ENCODE measurements at regions not wholly inside any gene's neighbourhood (a gene's known extent, or its start where the extent isn't known, plus 50 kb on each side); places are given as distances from the start of the nearest gene placed in this dataset.
"Not testable (repeated sequence)": the region's sequence is repeated elsewhere in the genome, so short reads cannot be mapped to it uniquely, and the experiment has no call there.

DNA sequence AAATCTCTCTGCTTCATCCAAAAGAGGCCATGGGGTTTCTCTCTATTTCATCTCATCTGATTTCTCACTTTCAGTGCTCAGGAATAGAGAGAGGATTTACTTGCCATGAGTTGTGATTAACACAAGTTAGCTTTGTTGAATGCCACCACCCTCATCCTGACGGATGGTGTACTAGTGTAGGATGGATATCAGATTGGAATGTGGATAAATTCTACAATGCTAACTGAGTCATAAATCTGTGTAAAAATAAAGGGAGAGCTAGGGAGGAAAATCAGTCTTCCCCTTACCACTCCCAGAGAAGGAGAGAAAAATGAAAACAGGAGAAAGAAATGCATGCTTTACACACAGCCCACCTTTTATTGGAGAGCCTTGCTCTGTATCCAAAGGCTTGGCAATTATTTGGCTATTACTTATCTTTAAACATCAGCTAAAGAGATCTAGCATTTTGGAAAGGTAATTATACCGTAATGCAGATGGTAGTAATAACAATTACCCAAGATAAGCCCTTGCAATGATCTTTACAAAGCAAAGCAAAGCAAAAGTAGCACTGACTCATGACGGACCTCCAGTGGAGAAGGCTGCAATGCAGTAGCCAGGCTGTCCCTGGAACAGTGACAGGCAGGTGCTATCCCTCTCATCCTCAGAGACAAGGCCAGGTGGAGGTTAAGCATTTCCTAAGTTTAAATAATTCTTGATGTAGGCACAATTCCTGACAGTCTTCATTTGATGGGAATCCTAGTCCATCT is 306.3 kb upstream of the PPARGC1A start:
- no peak for DNase-seq

DNA sequence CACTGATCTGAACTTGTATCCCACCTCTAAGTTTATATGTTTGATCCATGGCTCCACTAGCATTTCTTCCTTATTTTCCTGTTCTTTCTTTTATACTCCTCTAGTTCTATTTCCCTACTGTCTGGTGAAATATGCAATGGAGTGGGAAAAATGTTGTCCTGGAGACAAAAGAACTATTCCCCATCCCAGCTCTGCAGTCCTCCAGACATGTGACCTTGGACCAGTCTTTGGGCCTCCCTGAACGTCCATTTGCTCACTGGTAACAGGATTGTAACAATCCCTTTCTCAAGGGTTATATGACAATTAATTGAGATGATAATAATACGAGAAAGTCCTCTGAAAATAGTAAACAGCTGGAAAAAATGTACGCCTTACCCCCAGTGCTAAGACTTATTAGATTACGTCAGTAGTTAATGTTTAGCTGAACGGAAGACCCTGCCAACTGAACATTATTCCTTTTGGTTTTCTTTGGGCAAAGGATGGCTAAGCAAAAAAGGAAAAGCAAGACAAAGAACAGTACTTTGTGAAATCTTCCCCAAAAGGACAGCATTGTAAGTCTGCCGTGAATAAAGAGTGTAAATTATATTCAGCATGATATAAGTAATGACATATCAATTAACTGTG is 302.3 kb upstream of the PPARGC1A start:
- DNase-seq = no peak

DNA sequence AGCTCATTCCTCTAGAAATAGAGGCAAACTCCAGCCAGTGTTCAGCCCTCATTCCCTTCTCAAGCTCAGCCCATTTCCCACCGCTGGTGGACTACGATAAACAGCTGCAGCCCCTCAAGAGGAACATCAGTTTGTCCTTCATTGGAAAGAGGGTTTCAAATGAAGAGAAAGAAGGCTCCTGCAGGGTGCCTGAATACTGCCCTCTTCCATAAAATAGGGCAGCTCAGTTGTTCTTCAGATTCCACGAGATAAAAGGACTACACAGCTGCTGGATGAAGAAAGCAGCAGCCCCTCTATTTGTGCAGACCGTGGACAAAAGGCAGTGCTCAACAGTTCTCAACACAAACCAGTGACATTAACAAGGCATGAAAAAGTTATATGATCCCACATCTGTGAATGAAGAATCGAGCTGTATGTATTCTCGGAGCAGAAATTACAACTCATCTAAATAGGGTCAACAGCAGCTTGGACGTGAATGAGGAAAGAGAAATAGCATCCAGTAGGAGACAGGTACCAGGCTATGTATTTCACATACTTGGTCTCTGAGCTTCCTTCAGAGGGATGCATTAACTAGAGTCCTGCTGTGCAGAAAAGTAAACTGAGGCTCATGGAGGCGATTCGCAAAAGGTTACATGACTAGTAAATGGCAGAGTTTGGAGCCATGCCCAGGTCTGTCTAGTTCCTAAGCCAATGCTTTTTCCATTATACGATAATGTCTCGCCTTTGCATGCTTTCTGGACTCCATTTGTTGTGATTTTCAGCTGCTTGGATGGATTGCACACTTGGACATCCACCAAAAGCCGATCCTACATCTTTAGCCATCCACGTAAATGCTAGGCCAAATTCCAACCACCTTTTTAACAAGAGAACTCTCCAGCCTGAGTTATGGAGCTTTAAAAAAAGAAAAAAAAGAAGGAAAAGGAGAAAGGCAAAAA is 301.2 kb upstream of the PPARGC1A start:
- DNase-seq = no peak

DNA sequence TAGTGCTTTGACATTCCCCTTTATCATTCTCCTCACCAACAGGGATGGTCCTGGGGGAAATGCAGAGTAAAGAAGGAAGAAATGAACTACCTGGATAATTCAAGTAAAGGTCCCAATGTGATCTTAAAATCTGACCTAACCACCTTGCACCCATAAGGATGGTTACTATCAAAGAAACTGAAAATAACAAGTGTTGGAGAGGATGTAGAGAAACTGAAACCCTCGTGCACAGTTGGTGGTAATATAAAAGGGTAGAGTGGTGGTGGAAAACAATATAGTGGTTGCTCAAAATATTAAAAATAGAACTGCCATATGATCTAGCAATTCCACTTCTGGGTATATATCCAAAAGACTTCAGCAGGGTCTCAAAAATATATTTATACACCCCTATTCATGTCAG is 298.6 kb upstream of the PPARGC1A start:
- DNase-seq = no peak

DNA sequence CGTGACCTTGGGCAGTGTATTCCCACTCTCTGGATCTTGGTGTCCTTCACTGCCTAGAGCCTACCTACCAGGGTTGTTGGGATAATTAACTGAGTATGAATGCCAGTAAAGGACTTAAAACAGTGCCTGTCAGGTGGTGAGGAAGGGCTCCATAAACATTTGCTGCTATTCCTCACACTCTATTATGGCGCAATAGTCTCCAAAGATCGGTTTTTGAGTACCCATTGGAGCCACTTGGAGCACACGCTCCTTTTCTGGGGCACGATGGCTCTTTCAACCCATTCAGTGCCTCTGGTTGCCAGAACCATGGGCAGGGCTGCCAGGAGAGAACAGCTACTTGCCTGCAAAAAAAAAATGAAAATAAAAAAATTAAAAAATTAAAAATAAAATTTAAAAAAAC is 296.6 kb upstream of the PPARGC1A start:
- no peak for DNase-seq

DNA sequence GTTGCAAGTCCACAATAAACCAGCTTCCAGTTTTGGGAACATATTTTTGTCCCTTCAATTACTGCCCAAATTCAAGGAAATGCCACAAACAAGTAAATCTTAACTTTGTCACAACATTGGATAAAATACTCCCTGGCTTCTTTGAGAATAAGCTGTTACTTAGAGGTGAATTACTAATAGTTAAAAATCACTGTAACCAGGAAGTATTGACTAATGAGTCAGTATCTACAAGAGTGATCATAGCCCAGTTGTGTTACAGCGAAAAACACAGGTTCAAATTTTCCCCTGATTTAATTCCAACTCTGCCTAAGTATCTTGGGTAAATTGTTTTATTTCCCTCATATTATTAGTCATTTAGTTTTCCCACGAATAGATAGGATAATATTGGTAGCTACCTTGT is 291.2 kb upstream of the PPARGC1A start:
- DNase-seq = no peak

DNA sequence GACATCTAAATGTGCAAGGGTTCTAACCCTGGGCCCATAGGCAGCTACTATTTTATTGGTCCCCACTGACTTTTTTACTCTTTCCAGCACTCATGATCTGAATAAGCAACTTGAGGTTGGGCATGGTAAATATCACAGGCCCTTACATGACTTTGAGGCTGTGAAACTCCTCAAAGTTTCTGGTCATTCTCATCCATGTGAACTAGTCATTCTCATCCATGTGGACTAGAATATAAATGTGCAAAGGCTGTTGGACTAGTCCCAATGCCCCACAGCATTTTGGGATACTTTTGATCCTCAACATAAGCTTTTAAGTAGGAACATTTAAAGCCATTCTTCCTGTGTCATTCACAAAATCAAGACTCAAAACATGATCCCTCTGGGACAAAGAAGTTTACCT is 290.7 kb upstream of the PPARGC1A start:
- DNase-seq = no peak

DNA sequence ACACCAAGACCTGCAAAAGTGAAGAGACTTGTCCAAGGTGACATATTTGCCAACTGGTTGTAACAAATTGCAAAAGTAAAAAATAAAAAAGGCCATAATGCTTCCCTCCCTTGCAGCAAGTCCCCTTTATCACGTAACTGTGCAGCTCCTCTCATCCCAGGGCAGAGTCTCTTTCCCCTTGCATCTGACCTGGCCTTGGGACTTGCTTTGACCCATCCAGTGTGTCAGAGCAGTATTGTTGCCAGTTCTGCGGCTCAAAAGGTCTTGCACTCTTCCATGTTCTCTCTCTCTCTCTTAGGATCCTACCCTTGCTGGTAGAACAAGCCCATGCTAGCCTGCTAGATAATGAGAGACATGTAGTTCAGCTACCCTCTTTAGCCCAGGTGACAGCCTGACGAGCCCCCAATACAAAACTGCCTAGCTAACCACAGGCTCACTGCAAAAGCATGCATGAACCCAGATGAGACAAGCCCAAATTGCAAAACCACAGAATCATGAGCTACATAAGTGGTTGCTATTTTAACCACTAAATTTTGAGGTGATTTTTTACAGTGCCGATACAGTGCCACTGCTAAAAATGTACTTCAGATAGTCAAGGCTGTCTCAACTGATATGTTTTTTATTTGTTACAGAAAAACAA is 289.5 kb upstream of the PPARGC1A start:
- no peak for DNase-seq

DNA sequence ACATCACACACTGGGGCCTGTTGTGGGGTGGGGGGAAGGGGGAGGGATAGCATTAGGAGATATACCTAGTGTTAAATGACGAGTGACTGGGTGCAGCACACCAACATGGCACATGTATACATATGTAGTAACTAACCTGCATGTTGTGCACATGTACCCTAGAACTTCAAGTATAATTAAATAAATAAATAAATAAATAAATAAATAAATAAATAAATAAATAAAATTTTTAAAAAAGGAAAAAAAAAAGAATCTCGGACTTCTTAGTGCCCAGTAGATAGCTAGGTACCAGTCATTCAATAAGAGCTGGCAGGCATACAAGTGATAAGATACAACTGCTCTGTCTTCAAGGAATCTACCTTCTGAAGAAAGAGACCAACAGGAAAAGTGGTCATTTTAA is 287.6 kb upstream of the PPARGC1A start:
- not testable (repeated sequence) for DNase-seq

DNA sequence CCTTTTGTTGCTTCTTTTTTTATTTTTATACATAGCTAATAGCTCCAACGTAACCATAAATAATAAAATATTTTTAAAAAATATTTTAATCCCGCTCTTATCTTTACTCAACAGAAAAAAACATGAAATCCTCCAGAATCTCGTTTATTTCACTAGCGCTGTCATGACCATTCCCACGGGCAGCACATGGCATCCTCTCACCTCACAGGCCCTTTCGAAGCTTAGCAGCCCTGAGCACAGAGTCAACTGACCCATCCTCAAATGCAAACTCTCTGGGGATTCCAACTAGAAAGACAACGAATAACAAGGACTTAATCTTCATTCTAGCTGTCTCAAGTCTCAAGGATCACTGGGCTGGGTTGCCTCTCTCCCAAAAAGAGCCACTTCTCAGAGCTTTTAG is 285.9 kb upstream of the PPARGC1A start:
- DNase-seq = no peak

DNA sequence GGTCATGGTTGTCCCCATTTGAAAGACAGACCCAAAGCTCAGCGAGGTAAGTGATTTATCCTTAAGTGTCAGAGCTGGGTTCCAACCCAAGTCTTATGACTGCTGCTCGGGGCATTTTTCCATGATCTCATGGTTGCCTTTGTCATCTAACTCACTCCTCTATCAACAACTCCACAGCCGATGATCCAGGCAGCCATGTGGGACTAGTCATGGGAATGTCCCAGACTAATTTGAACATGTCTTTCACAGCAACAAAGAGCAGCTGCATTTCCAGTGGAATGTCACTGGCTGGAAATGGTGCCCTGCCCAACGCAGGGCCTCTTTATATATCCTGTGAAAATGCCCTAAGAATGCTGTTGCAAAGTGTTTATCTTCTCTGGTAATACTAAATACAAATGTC is 284.8 kb upstream of the PPARGC1A start:
- no peak for DNase-seq

DNA sequence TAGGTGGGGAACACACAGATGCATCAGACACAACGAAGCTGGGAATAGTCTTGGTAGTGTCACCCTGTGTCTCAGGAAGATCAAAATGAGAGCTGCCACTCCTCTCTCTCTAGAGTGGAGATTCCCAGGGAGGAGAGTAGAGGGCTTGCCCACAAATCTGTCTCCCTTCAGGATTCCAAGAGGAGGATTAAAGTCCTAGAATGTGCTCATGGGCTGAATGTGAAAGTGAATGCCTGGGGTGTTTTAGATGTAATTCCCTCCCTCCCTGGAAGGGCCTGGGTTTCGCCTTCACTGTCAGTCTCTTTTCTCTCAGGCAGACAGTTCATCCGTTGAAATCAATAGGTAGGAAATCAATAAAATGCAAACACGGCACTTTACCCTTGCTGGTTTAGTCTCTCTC is 282.6 kb upstream of the PPARGC1A start:
- no peak for DNase-seq

DNA sequence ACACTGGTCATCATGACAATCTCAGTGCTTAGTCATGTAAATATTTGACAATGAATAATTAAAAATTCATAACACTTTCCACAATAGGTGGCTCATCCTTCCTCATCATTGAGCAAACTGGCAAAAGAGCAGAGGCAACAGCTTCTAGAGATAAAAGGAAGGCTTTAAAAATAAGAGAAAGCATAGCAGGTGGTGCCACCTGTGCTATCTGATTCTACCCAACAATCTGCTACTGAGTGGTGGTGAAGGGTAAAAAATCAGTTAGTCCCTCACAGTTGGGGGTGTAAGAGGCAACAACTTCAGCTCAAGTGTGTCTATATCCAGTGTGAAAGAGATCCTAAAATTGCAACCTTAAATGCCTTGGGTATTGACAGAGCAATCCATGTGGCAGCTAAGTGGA is 280.1 kb upstream of the PPARGC1A start:
- DNase-seq = peak; percentile 47

DNA sequence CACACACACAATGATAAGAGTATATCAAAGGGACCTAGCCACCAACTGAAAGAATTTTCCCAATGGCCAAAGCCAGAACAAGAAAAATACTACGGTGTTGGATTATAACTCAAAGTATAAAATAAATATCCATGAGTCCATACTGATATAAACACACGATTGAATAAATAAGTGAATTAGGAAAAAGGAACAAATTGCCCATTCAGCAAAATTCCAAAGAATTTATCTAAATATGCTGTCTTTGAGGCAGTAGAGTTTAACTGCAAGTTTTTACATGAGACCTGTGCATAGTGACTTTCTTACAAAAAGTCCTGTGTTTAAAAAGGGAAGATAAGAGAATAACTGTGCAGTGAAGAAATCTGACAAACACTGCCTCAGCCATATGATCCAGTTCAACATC is 278.8 kb upstream of the PPARGC1A start:
- DNase-seq = no peak

DNA sequence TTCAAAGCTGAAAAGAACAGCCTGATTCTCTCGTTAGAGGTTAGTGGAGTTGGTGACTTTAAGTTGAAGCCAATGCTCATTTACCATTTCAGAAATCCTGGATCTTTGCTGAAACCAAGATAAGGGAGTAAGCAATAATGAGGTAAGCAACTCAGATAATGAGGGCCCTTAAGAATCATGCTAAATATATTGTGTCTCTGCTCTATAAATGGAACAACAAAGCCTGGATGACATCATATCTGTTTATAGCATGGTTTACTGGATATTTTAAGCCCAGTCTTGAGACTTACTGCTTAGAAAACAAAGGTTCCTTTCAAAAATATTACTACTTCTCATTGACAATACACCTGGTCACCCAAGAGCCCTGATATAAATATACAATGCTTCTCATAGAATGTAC is 276.7 kb upstream of the PPARGC1A start:
- DNase-seq = no peak

DNA sequence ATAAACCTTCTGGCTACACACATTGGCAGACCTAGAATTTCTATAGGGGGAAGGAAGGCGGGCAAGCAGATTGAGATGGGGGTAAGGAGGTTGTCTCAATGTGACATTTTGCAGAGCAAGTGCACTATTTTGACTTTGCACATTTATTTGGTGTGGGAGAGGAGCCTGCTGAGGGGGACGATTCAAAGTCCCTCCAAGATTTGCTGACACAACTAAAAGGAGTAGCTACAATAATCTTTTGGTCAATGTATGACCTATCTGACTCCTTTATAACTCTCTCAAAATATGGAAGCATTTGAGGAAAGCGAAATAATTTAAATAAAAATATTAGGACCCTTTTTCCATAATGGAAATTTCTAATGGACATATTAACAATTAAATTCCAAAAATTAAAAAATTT is 274.9 kb upstream of the PPARGC1A start:
- DNase-seq = no peak

DNA sequence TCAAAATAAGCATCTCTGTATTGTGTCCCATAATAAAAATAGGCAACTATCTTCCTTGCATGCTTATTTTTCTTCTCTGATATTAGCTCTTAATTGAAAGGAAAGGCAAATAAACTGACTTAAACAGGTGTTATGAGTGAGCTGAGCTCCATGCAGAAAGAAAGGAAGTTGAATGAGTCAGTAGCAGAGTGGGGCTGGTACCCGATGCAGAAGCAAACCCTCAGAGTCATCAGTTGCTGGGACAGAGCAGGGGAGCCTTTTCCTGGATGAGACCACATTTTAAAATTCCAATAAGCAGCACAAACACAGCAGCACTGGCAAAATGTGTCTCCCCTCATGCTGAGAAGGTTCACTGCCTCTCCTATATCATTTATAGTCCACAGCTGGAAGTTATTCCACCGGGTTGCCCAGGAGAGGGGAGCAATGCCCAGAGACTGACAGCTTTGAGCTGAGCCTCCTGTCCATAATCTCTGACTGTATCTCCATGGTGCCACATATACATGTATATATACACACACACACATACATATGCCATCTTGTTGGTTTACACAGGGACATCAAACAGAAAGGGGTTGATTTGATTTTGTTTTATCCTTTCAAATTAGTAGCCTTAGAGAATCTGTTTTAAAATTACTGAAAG is 274.3 kb upstream of the PPARGC1A start:
- no peak for DNase-seq

DNA sequence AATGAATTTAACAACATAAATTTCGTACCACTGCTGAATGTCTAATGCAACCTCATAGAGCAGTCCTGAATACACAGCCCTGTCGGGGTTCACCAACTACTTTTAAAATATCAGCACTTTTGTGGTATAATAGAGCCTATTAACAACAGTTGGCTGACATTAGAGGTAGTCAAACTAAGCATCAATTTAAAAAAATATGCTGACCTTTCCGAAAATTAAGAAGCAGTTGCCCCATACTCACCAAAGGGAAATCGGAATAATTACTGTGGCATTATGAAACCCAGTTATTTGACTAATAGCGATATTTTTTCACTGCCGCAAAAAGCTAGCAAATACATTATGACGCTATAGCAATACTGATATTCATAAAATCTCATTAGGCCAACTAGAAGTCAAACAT is 273.5 kb upstream of the PPARGC1A start:
- no peak for DNase-seq

DNA sequence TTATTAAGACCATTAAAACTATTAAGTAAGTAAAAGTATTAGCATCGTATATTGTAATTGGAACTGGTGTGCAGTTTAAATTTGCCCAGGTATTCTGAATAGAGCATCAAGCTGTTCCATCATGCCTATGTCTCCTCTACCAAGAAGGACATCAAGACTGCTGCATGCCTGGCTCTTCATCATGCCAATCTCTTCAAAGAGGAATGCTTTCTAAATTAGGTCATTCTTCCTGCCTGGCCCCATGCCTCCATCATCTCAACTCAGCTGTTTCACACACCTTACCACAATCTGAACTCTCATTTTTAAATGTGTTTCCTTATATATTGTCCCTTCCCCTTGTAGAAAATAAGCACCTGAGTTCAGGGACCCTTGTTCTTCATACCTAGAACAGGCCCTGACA is 270.5 kb upstream of the PPARGC1A start:
- no peak for DNase-seq

DNA sequence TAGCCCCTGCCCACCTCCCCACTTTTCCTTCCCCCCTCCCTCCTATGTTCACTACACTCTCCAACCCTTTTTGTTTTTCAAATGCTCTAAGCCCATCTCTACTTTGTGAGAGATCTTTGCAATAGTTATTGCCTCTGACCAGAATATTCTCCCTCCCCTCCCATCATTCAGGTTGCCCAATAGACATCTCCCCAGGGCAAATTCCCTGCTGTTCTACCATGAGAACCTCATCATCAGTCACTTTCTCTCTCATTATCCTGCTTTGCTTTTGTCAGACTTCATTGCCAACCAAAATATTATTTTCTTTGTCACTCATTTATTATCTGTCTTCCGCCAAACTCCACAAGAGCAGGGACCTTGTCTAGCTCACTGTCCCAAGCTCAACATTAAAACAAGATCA is 268.2 kb upstream of the PPARGC1A start:
- DNase-seq = no peak

DNA sequence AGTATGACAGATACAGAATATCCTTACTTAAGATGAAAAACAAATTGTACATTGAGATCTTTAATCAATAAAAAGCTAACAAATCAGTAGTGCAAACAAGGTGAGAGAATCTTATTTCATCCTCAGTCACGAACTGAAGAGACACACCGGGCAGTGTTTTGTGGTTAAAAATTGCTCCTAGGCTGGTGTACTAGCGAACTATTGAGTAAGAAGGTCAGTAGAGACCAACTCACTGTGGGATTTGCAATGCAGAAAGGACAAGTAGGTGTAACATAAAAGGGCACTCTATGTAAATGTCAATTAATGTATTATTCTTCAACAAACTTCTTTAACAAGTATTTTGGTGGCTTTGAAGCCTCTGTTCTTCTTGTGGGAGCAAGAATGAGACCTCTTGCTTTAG is 260.2 kb upstream of the PPARGC1A start:
- DNase-seq = no peak

DNA sequence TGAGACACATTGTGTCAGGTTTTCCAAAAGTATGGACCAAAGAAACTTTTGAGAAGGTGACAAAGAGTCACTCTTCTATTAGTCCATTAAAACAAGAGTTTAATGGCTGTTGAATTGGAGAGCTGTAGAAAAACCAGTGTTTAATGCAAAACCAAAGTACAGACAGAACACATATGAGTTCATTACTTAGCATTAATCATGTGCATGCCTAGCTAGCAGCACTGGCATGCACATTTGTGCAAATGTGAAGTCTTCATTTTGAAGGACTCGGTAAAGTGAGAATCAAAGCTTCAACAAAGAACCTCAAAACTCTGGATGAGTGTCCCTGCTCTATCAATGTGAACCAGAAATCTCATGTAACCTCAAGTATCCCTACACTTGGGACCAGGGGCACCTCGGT is 256.3 kb upstream of the PPARGC1A start:
- no peak for DNase-seq

DNA sequence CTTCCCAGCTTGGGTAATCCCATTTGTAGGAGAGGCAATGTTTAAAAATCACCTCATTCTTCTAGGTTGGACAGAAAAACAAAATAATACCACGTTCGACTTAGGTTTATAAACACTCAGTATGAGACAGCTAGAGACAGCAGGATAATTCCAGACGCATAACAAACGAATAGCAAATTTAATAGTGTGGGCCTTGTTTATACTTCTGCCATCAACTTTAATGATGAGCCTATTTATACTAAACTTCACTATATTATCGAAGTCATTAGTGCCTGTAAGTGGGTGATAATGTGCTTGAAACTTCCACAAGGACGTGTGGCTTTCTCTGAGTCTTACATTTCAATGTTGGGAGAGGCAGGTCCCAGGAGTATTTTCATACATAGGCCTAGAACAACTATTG is 255.7 kb upstream of the PPARGC1A start:
- no peak for DNase-seq
